ENCODE measurements at regions not wholly inside any gene's neighbourhood (a gene's known extent, or its start where the extent isn't known, plus 50 kb on each side); places are given as distances from the start of the nearest gene placed in this dataset.
"Not testable (repeated sequence)": the region's sequence is repeated elsewhere in the genome, so short reads cannot be mapped to it uniquely, and the experiment has no call there.

DNA sequence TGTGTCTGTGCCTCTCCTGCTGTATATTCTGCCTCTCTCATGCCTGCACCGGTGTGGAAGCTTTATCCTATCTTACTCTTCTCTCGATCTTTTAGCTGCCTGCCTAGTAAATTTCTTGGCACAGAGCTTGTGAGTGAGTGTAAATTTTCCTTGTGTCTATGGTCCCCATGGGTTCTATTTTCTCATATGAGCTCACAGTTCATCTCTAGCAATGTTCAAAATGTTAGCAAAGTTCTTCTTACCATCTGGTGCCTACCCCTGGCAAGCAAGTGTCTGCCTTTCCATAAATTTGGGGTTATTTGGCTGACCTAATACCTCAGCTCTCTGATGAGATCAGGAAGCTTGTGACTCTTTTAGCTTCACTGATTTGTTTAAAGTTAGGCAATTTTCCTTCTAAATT is 572.1 kb upstream of the BRINP3 start:
- Histone ChIP-seq H3K36me3 (no peaks in the 10 kb centered on the region), H3K27me3 (no peaks in the 10 kb centered on the region), H3K4me3 (no peak overlapping the region), H3K9me3 (no peaks in the 10 kb centered on the region), H3K27ac (no peak overlapping the region), H3K9ac (ENCODE audit: low read depth in 2 of 2, low read length in 2 of 2) (no peak overlapping the region), H3K4me1 (no peaks in the 10 kb centered on the region)
- TF ChIP-seq, protein P1, sequence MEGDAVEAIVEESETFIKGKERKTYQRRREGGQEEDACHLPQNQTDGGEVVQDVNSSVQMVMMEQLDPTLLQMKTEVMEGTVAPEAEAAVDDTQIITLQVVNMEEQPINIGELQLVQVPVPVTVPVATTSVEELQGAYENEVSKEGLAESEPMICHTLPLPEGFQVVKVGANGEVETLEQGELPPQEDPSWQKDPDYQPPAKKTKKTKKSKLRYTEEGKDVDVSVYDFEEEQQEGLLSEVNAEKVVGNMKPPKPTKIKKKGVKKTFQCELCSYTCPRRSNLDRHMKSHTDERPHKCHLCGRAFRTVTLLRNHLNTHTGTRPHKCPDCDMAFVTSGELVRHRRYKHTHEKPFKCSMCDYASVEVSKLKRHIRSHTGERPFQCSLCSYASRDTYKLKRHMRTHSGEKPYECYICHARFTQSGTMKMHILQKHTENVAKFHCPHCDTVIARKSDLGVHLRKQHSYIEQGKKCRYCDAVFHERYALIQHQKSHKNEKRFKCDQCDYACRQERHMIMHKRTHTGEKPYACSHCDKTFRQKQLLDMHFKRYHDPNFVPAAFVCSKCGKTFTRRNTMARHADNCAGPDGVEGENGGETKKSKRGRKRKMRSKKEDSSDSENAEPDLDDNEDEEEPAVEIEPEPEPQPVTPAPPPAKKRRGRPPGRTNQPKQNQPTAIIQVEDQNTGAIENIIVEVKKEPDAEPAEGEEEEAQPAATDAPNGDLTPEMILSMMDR (IDR thresholded peaks at IDR 0.05) = no peak
- DNase-seq = no peak
- intact Hi-C loops (cut with DNase I) = no loop called here

DNA sequence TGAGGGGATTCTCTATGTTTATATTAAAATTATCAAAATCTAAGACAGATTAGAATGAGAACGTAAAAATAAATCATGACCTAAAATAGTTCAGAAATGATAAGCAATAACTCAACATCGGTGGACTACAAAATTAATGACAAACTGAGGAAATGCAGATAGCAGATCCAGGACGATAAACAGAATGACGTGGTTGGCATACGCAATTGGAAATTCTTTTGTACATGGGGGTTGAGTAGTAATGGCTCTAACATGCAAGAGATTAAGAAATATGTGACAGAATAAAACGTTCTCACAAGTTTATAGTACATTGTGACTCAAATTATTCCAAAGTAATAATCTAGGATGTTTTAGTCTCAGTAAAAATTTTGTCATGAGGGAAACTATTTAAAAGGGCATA is 575.2 kb upstream of the BRINP3 start:
- no peaks in the 10 kb centered on the region for H3K27me3 ChIP-seq
- no peaks in the 10 kb centered on the region for H3K36me3 ChIP-seq
- no peak overlapping the region for H3K9ac ChIP-seq (ENCODE audit: low read depth in 2 of 2, low read length in 2 of 2)
- H3K27ac ChIP-seq = no peak overlapping the region
- H3K4me3 ChIP-seq = no peak overlapping the region
- no peak for DNase-seq
- H3K4me1 ChIP-seq = no peaks in the 10 kb centered on the region
- no peaks in the 10 kb centered on the region for H3K9me3 ChIP-seq
- intact Hi-C loops (cut with DNase I) = no loop called here
- TF ChIP-seq, protein P1 (IDR thresholded peaks at IDR 0.05) = no peak

DNA sequence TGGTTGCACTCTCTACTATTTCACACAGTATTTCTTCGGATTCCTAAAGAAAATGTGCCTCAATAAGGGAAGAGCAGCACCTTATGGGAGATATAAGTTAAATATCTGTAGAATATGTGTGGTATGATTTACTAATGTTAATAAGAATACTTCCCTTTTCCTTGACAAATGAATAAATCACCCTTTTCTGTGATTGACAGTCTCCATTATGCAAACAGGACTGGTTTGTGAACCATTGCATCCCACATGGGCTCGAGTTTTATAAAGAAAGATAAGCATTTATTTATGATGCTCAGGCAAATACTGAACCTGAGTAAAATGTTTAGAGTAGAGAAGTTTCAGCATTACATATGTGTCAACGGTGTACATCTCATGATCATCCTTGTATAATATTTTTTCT is 587.7 kb upstream of the BRINP3 start:
- Histone ChIP-seq H3K36me3 (no peaks in the 10 kb centered on the region), H3K27ac (no peak overlapping the region), H3K4me1 (no peaks in the 10 kb centered on the region), H3K4me3 (no peak overlapping the region), H3K9ac (ENCODE audit: low read depth in 2 of 2, low read length in 2 of 2) (no peak overlapping the region), H3K9me3 (no peaks in the 10 kb centered on the region), H3K27me3 (no peaks in the 10 kb centered on the region)
- TF ChIP-seq, protein P1 (IDR thresholded peaks at IDR 0.05) = no peak
- intact Hi-C loops (cut with DNase I) = no loop called here
- DNase-seq = no peak

DNA sequence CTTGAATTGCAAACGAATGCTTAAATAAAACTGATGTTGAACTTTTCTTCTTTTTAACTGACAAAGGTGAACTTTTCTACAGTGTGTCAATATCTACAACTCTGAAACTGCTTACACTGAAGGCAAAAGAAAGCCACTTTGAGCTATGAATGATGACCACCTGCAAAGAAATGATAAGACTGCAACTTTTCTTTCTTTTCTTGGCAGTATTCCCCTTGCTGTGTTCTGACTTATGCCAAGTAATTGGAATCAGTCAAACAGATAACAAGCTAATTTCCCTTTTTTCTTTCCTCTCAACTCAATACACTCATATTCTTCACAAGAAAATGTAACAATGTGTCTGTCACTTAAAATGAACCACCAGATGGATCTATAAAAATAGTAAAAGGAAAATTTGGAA is 588.1 kb upstream of the BRINP3 start:
- Histone ChIP-seq H3K4me1 (no peaks in the 10 kb centered on the region), H3K27me3 (no peaks in the 10 kb centered on the region), H3K36me3 (no peaks in the 10 kb centered on the region), H3K9me3 (no peaks in the 10 kb centered on the region), H3K9ac (ENCODE audit: low read depth in 2 of 2, low read length in 2 of 2) (no peak overlapping the region), H3K4me3 (no peak overlapping the region), H3K27ac (no peak overlapping the region)
- intact Hi-C loops (cut with DNase I) = no loop called here
- no peak for DNase-seq
- TF ChIP-seq, protein P1 (IDR thresholded peaks at IDR 0.05) = no peak

DNA sequence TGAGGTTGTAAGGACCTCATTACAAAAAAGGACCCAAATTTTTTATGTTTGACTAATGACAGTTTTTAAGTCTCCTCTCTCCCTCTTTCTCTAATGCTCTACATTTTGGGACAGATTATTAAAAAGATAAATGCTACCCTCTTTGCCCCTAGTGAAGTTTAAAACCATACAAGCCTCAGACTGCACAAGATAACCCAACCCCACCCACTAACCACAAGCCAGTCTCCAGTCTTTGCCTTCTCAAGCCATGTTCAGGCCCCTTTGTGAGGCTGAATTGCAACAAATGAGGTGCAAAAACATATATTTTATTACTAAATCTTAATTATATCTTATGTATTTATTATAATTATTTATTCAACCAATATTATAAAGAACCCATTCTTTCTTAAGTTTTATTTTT is 597.2 kb upstream of the BRINP3 start:
- no peaks in the 10 kb centered on the region for H3K9me3 ChIP-seq
- DNase-seq = no peak
- H3K27me3 ChIP-seq = no peaks in the 10 kb centered on the region
- TF ChIP-seq, protein P1 (IDR thresholded peaks at IDR 0.05) = no peak
- no peak overlapping the region for H3K9ac ChIP-seq (ENCODE audit: low read depth in 2 of 2, low read length in 2 of 2)
- no peaks in the 10 kb centered on the region for H3K36me3 ChIP-seq
- H3K4me3 ChIP-seq = no peak overlapping the region
- intact Hi-C loops (cut with DNase I) = no loop called here
- H3K27ac ChIP-seq = no peak overlapping the region
- no peaks in the 10 kb centered on the region for H3K4me1 ChIP-seq

DNA sequence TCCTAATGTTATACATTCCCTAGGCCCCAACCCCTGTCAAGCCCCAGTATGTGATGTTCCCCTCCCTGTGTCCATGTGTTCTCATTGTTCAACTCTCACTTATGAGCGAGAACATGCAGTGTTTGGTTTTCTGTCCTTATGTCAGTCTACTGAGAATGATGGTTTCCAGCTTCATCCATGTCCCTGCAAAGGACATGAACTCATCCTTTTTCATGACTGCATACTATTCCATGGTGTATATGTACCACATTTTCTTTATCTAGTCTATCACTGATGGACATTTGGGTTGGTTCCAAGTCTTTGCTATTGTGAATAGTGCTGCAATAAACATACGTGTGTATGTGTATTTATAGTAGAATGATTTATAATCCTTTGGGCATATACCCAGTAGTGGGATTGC is 605.4 kb upstream of the BRINP3 start:
- DNase-seq; H3K9ac ChIP-seq (ENCODE audit: low read depth in 2 of 2, low read length in 2 of 2); H3K4me1 ChIP-seq; intact Hi-C loops (cut with DNase I); H3K27ac ChIP-seq; H3K36me3 ChIP-seq; H3K9me3 ChIP-seq; H3K27me3 ChIP-seq; H3K4me3 ChIP-seq: not testable (repeated sequence)

All from colonic mucosa (tissue), 4 donors.